ENCODE measurements at regions not wholly inside any gene's neighbourhood (a gene's known extent, or its start where the extent isn't known, plus 50 kb on each side); places are given as distances from the start of the nearest gene placed in this dataset.

DNA sequence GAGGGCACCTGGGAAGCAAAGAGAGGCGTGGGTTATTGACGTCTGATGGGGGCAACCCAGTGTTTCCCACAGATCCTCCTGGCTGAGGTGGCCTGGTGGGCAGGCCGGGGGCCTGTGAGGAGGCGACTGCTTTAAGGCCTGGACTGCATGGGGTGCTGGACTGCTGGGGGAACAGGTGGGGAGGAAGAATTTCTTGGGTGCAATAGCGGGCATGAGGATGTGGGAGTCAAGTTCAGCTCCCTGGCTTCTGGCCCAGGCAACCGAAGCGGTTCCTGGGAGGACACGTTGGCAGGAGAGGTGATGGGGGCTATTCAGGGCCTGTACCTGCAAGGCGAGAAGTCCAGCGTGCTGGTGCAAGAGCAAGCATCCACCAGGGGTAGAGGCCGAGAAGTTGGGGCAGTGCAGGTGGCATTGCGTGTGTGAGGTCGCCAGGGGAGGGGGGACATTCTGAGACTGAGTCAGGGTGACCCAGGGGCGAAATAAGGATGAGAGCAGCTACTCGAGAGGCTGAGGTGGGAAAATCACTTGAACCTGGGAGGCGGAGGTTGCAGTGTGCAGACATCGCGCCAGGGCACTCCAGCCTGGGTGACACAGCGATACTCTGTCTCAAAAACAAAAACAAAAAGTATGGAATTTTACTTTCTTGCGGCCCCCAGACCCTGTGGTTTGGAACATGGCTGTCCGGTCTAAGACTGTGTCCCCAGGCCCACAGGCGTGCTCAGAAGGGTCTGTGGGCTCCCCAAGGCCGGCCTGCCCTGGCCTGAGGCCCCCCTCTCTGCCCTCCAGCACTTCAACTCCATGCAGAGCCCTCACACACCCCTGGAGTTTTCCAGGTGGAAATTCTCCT is 53.6 kb upstream of the ELN start:
- no peak overlapping the region for H3K4me3 ChIP-seq (ENCODE audit: control insufficient read depth, low read depth, low read length)
- DNase-seq (ENCODE audit: low read depth), result no peak

GRCh38 chr7:73974948-73975926 is 52.7 kb upstream of the ELN start:
- no peak for DNase-seq (ENCODE audit: low read depth)
- H3K4me3 ChIP-seq (ENCODE audit: control insufficient read depth, low read depth, low read length), result no peak overlapping the region
- TF ChIP-seq, protein P1, sequence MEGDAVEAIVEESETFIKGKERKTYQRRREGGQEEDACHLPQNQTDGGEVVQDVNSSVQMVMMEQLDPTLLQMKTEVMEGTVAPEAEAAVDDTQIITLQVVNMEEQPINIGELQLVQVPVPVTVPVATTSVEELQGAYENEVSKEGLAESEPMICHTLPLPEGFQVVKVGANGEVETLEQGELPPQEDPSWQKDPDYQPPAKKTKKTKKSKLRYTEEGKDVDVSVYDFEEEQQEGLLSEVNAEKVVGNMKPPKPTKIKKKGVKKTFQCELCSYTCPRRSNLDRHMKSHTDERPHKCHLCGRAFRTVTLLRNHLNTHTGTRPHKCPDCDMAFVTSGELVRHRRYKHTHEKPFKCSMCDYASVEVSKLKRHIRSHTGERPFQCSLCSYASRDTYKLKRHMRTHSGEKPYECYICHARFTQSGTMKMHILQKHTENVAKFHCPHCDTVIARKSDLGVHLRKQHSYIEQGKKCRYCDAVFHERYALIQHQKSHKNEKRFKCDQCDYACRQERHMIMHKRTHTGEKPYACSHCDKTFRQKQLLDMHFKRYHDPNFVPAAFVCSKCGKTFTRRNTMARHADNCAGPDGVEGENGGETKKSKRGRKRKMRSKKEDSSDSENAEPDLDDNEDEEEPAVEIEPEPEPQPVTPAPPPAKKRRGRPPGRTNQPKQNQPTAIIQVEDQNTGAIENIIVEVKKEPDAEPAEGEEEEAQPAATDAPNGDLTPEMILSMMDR (IDR thresholded peaks at IDR 0.05; ENCODE audit: control insufficient read depth, insufficient read depth, low read depth, low read length, missing control alignments), result no peak

More for the DNA sequence above, 53.6 kb upstream of the ELN start:
- TF ChIP-seq, protein P1 (IDR thresholded peaks at IDR 0.05; ENCODE audit: control insufficient read depth, insufficient read depth, low read depth, low read length, missing control alignments), result no peak

- TF ChIP-seq, protein P1 (IDR thresholded peaks at IDR 0.05; ENCODE audit: control insufficient read depth, insufficient read depth, low read depth, low read length, missing control alignments), result no peak
- no peak overlapping the region for H3K4me3 ChIP-seq (ENCODE audit: control insufficient read depth, low read depth, low read length)
- no peak for DNase-seq (ENCODE audit: low read depth)
These were observed 51.0 kb upstream of the ELN start for GRCh38 chr7:73976761-73977618.

DNA sequence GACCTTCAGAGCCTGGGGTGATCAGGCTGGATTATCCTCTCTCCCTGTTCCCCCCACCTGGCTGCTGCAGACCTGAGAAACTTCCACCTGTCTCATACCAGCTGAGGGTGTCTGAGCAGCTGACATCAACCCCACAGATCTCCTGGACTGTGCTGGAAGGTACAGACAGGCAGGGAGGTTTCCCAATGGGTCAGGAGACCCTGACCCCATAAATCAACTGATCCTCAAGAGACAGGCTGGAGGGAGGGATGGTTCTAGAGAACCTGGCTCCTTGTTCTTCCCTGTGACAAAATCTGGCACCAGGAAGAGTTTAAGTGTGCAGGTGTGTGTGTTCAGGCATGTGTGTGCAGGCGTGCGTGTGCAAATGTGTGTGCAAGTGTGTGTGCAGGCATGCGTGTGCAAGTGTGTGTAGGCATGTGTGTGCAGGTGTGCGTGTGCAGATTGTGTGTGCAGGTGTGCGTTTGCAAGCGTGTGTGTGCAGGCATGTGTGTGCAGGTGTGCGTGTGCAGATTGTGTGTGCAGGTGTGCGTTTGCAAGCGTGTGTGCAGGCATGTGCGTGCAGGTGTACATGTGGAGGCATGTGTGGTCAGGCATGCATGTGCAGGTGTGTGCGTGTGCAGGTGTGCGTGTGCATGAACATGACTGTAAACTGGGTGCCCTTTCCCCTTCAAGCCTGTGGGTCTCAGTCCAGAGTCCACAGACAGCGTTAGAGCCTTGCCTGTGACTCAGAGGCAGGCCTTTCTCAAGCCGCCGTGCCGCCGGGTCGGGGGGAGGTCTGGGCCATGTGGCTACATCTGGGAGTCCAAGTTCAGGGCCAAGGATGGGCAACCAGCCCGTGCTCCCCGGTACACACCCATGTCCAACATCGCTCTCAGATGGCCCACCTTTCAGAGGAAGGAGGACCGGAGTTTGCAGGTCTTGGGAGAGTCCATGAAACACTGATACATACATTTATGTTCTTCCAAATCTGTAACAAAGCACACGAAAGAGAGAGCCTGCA is 50.1 kb upstream of the ELN start:
- H3K4me3 ChIP-seq (ENCODE audit: control insufficient read depth, low read depth, low read length), result no peak overlapping the region
- DNase-seq (ENCODE audit: low read depth), result no peak
- TF ChIP-seq, protein P1 (IDR thresholded peaks at IDR 0.05; ENCODE audit: control insufficient read depth, insufficient read depth, low read depth, low read length, missing control alignments), result no peak

Measured in AG09309 (cell line).